Retina (tissue), 1 donor: ENCODE measurements at regions not wholly inside any gene's neighbourhood (a gene's known extent, or its start where the extent isn't known, plus 50 kb on each side); places are given as distances from the start of the nearest gene placed in this dataset.
"Not testable (repeated sequence)": the region's sequence is repeated elsewhere in the genome, so short reads cannot be mapped to it uniquely, and the experiment has no call there.

Experiments used
- DNase-seq: peaks from one replicate; pipeline ENCODE4 v3.0.0-alpha.2; 2016

DNA sequence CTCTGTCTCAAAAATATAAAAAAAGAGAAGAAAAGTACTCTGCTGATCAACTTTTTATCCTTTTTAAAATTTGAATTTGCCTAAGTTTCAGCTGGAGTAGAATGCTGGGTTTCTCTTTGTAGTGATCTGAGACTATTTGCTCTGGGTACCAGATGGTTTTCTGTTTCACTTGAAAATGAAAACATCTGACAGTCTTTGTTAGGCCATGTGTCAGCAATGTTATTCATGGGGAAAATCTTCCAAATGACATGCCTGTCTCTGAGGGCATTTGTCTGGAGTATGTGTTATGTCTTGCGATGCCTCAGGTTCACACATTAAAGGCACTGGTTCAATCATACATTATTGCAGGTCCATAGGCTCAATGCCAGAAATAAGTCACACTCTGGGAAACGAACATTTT lies 175.3 kb upstream of the TMEM229A start:
- peak; percentile 79 for DNase-seq

DNA sequence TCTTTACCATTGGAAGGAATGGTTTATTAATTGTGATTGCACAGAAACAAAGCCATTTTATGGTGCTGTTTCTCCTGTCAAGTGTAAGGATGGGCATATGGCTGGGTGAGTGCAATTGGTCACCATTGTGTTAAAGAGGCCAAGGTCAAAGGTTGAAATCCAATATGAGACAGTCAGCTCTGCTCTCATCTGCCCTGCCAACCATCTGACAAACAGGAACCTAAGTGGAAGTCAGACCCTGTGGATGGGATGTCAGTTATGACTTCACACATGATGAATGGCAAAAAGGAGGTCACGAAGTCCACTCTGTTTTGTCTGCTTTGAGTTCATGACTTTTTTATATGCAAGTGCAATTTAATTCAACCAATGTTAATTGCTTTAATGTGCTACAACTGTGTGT lies 172.7 kb upstream of the TMEM229A start:
- DNase-seq, result no peak

DNA sequence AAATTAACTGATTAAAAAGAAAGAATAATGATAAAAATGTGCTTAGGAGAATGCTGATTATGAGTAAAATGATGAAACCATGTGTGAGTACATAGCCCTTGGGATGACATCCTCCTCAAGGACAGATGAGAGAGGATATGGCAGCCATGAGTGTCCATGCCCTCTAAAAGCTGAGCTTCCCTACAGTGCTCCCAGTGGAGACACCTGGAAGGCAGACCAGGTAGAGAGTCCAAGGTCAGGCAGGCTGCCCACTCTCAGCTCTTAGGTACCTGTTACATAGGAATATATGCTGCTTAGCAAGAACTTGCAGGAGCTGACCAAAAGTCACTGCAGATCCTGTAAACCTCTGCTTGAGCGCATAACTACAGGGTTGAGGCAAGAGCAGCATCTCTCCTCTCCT lies 169.7 kb upstream of the TMEM229A start:
- no peak for DNase-seq

DNA sequence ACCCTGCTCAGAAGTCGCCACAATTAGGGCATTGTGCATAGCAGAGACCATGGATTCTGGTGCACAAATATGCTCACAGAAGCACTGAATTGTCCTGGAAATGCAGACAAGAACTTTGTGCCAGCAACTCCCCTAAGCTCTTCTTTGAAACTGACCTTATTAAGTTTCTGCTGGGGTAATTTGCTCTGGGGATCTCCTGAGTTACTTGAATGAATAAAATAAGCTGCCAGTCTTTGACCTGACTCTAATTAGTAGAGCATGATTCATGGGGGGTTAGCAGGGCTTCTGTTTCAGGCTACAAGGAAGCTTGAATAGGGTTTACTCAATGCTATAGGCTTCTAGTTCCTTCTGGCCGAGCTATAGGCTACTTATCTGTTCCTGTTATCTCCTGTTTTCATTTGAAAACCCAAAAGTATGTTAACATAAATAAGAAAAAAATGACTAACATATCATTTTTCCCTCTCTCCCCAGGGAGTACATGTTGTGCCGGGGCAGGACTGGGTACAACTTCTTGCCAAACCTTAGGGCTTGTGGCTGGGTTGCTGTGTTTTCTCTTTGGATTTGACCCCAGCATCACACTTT lies 169.0 kb upstream of the TMEM229A start:
- DNase-seq, result no peak

DNA sequence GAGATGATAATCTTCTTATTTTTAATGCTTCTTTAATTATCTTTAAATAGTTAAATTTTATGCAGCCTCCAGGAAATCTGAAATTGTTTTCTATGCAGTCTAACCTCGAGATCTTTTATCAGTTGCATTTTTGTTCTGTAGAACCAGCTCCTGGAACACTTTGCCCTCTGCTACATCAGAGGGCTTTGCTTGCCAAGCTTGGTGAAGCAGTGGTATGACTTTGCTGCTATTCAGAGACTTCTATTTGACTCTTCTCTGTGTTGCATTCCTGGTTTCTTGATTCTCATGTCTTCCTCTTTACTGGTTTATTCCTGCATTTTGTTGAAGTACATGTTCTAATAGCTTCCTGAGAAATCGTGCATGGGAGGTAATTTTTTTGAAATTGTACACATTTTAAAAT lies 163.7 kb upstream of the TMEM229A start:
- no peak for DNase-seq

DNA sequence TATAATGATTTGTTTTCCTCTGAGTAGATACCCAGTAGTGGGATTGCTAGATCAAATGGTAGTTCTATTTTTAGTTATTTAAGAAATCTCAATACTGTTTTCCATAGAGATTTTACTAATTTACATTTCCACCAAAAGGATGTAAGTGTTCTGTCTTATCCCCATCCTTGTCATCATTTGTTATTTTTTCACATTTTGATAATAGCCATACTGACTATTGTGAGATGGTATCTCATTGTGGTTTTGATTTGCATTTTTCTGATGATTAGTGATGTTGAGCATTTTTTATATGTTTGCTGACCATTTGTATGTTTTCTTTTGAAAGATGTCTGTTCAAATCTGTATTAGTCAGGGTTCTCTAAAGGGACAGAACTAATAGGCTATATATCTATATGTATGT lies 160.0 kb upstream of the TMEM229A start:
- DNase-seq, result no peak

DNA sequence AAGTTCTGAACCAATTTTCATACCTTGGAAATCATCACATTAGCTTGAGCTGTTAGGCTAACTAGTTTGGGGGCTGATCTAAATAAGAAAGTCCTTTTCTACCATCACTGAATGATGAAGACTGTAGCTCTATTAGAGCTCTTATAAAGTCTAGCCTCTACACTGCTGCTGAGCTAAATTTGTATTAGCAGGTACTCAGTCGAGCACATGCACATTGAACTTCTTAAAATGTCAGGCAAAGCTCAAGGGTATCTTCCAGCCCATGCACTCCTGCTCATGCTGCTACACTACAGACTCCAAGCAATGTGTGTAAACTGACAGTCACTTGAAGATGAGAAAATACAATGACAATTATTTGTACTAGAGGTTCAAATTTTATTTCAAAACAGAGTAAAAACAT lies 158.8 kb upstream of the TMEM229A start:
- peak; percentile 54 for DNase-seq

DNA sequence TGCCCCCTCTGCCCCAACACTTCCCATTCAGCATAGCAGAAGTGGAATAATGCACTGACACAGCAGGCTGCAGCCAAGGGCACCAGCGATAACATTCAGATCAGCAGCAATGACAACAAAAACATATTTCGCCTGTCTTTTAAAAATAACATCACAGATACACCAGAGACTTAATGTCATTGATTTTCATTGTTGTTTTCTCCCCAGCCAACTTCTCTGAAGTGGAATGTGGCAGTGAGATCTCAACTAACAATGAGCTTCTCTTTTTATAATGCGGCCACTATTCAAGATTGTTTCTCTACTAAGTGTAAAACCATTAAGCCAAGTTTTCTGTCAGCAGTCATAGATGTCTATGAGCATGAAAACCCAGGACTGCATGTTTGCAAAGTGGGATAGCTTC lies 158.2 kb upstream of the TMEM229A start:
- peak; percentile 39 for DNase-seq

DNA sequence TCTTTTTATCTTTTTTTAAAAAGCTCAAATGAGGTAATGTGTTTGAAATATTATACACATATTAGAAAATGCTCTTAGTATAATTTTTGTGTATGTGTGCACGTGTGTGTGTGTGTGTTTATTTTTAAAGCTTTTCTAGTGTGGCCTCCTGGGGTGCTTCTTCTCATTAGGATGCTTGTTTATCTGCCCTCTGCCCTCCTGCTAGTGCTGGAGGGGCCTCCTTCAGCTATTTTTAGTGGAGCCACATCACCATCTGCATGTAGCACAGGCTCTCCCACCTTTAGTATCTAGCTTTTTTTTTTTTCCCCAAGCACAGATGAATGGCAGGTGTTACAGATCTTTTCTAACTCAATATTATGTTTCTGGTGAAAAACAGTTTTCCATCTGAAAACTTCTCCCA lies 155.7 kb upstream of the TMEM229A start:
- peak; percentile 38 for DNase-seq

DNA sequence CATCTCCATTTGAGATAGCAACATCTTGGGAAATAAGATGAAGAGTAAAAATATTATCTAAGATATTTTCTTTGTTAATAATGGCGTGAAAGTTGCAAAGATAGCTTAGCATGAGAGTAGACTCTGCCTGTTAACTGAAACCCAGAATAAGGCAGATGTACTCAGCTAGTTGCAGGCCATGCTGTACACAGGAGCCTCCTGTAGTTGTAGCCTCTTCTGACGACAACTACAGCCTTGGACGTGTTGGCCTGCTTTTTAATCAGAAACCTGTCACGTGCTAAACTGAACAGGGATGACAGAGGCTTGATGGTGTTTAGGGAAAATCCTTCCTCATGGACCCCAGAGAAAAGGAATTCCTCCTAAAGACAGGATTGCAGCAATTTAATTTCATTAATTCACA lies 155.1 kb upstream of the TMEM229A start:
- DNase-seq, result no peak

DNA sequence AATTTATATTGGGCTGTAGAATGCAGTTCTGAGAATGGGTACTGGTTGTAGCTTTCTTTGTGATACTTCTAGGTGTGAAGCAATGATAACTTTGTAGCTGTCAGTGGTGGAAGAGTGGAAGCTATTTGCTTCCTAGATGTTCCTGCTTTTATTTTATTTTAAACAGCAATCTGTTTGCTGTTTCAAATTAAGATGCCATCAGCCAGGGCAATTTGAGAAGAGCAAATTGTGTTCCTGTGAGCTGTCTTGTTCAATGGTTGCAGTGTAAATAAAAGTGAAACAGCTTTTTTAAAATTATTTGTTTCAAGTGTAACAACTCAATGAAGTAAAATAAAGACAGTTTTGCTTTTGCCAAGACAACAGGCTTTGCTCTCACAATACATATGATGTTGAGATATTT lies 150.8 kb upstream of the TMEM229A start:
- DNase-seq, result no peak

DNA sequence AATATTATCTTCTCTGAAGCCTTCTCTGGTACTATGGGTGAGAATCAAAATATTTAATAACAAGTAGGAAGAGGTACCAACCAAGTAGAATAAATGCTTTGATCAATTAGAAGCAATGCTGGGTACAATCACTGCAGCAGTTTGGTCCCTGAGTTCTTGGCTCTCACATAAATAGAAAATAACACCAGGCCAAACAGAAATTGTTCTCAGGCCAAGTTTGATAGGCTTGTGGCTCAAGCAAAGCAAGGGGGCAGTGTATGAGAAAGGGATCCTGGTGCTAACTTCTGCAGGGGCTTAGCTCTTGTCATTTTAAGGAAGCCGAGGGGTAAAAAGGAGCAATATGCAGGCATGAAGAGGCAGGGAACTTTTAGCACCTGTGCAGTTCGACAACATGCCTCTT lies 146.8 kb upstream of the TMEM229A start:
- DNase-seq, result no peak

DNA sequence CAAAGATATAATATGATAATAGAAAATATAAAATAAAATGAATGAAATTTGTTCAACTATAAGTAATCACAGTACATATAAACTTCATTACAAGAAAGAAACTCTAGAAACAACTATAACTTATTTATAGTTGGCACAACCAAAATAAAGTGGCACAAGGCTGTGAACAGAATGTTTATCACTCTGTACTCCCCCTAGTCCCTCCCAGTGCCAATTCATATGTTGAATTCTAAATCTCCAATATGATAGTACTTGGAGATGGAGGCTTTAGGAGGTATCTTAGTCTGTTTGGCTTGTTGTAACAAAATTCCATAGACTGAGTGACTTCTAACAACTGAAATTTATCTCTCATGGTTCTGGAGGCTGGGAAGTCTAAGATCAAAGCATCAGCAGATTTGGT lies 145.0 kb upstream of the TMEM229A start:
- DNase-seq, result no peak

DNA sequence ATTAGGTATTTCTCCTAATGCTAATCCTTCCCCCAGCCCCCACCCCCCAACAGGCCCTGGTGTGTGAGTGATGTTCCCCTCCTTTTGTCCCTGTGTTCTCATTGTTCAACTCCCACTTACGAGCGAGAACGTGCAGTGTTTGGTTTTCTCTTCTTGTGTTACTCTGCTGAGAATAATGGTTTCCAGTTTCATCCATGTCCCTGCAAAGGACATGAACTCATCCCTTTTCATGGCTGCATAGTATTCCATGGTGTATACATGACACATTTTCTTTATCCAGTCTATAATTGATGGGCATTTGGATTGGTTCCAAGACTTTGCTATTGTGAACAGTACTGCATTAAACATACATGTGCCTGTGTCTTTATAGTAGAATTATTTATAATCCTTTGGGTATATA lies 138.9 kb upstream of the TMEM229A start:
- not testable (repeated sequence) for DNase-seq

DNA sequence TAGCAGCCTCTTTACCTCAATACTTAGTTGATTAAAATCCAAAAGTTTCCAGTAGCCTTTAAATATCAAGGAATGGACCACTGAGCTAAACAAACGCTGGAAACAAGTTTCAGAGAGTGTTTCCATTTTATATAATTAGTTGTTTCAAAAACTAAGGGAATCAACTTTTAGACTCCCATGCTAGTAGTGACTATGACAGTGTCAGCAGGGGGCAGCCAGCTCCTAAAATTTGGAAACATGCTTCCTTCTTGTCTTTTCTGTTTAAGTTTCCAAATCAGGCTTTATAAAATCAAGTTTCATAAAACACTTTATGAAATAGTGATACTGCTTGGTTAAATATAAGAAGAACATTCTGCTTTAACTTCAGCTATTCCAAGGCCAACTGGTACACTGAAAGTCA lies 138.2 kb upstream of the TMEM229A start:
- DNase-seq, result peak; percentile 35

DNA sequence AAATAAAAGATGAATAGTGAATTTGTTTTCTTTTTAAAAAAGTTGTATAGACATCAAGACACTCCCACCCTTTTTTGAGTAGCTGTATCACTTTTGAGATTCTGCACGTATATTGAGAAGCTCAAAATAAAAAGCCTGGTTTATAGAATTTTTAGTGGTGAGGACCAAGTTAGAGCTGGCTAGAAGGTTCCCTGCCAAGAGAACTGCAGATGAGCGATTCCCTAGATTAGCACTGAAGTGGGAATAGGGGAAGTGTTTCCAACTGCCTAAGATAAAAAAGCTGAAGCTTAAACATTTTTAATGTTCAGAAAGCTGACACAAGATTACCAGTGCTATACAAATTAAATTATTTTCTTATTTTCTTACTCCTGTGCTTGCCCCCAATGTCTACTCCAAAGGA lies 135.7 kb upstream of the TMEM229A start:
- DNase-seq, result no peak

DNA sequence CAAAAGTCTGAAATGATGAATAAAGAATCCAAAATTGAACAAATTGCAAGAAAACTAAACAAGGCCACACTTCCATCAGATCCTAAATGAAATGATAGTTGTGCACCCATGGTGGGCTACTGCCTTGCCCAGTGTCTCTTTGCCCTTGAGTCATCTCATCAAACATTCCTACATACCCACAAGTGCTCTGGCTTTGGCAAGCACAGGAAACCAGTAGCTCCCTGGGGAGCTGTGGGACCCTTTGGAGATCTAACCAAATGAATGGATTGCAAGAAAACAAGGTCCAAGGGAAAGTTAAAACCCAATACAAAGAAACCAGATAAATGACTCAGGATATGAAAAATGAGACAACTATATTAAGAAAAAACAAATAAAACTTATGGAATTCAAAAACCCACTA lies 129.8 kb upstream of the TMEM229A start:
- DNase-seq, result no peak

DNA sequence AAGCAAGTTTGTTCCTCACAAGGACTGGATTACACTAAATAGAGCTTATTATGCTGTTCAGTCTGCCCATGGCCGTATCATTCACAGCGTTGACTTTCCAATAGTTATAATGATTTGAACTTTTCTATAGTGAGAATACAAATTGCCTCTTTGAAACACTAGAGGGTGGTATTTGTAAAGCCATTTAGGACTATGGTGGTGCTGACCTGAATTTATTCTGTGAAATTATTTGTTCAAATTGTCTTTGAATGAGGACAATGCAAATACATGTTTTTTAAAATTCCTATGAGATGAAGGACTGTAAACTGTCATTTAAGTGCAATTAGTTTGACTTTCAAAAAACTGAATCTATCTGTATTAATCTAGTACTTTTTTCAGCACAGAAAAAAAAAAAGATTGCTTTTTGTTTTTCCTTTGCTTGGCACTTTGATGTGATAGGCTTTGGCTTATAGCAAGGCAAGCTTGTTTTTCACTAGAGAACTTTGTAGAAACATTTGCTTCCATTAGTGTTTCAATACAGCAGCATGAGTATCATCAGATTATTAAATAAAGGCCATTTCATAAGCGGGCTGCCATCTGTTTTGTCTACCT lies 122.7 kb upstream of the TMEM229A start:
- DNase-seq, result peak; percentile 46

DNA sequence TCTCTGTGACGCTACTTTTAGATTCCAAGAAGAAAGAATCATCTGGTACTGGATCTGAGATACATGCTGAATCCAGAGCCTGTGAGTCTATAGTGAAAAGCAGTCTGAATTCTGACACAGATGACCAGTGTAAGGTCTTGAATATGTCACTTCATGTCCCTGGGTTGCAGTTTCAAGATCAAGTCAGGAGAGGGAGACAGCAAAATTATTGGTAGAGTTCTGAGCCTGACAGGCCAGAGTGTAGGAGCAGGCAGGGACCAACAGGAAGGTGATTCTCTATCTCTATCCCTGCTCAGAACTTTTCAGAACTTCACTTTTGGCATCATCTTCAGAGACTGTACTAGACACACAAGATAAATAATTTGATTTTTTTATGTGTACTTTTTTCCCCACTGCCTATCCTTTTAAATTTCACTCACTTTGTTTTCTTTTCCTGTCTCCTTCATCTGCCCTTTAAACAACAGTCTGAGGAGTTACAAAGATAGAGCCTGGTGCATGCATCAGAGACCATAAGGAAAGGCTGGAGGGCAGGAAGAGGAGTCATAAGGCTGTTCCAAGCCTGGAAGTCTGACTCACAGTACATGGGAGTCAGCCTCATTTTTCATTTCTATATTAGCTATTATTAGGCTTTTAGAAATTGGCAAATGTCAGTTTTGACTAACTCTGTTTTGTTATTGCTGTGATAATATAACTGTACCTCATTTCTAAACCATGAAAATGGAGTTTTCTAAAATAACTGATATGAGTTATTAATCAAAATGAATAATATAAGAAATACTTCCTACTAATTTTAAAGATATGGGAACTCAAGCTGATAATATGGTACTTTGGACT lies 120.2 kb upstream of the TMEM229A start:
- peak; percentile 31 for DNase-seq

DNA sequence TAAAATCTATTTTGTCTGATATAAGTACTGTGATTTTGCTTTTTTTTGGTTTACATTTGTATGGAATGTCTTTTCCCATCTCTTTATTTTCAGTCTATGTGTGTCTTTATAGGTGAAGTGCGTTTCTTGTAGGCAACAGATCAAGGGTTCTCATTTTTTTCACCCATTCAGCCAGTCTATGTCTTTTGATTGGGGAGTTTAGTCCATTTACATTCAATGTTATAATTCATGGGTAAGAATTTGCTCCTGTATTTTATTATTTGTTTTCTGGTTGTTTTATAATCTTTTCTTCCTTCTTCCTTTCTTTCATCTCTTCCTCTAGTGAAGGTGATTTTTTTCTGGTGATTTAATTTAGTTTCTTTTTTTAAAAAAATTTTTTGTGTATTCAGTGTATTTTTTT lies 104.8 kb upstream of the TMEM229A start:
- DNase-seq, result no peak

DNA sequence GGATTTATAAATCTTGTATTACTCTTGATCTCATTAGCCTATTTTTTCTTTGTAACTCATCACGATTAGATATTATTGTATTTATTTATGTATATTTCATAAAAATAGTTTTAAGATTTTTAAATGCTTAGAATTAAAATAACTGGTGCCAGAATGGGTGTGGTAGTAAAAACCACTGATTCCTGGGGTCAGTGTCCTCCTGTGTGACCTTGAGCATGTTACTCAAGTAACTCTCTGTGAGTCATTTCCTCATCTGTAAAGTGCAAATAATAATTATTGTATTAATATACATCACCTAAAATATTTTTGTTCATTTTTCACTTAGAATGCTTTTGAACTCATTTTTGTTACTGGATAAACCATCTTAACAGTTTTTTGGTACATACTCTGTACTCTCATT lies 91.3 kb upstream of the TMEM229A start:
- DNase-seq, result no peak

DNA sequence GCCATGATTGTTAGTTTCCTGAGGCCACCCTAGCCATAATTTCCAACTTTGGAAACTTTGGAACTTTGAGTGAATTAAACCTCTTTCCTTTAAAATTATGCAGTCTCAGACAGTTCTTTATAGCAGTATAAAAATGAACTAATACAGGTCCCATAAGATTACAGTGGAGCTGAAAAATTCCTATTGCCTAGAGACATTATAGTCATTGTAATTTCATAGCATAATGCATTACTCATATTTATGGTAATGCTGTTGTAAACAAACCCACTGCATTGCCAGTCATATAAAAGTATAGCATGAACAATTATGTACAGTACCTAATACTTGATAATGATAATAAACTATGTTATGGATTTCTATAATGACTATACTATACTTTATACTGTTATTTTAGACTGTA lies 88.0 kb upstream of the TMEM229A start:
- DNase-seq, result no peak

DNA sequence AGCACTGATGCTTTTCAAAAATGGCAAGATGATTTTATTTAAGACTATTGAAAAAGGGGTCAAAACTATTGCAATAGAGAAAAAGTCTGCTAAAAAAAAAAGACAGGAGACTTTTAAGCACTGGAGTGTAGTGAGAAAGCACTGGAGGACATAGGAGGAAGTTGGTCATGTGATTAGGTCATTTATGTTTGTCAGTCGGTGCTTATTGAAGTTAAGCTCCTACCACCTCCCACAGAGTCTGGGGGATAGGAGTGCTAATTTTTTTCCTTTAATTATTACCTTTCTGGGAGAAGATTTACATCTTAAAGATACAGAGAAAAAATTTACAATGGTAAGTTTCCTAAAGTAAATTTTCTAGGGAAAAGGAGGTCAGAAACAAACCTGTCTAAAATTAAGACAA lies 80.2 kb upstream of the TMEM229A start:
- DNase-seq, result no peak

DNA sequence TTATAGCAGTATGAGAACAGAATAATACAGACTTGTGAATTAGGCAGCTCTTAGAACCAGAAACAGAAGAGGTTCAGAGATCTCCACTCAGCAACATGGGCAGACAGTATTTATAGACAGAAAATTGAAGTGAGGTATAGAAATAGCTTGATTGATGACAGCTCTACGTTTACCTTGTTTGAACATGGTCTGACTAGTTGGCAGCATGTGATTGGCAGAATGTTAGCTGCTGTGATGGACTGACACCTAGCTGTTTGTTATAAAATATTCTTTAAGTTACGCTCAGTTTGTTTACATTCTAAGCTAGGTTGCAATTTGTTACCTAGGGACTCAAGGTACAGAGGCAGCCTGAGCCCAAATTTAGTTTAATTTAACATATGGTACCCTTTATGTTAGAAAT lies 73.7 kb upstream of the TMEM229A start:
- no peak for DNase-seq
